Aorta (tissue), 5 donors: ENCODE measurements at regions not wholly inside any gene's neighbourhood (a gene's known extent, or its start where the extent isn't known, plus 50 kb on each side); places are given as distances from the start of the nearest gene placed in this dataset.

Experiments used
- ATAC-seq: fragments of 200-7000 bp; cut with Tn5 transposase; one replicate; pipeline ENCODE4 v1.9.1; 2022; ENCODE audit warnings: moderate library complexity; ENCODE audit not compliant: low FRiP score
- DNase-seq, 2 donors: peaks; one replicate each; pipeline ENCODE4 v3.0.0-alpha.2; 2020
- H3K27ac ChIP-seq, 2 donors: one replicate each; pipeline ENCODE4 v1.5.1; 2013; ENCODE audit warnings: low read length in 2 of 2, mild to moderate bottlenecking in 2 of 2, moderate library complexity in 2 of 2, control low read depth in 1 of 2, inconsistent platforms in 1 of 2, low read depth in 1 of 2
- H3K27me3 ChIP-seq, 2 donors: one replicate each; pipeline ENCODE4 v1.6.1; 2013; ENCODE audit warnings: control low read depth in 1 of 2, low read length in 1 of 2, mild to moderate bottlenecking in 1 of 2, moderate library complexity in 1 of 2; ENCODE audit not compliant: insufficient read depth in 2 of 2, control insufficient read depth in 1 of 2
- H3K36me3 ChIP-seq, 2 donors: one replicate each; pipeline ENCODE4 v1.6.1; 2013; ENCODE audit warnings: control low read depth in 1 of 2, low read length in 1 of 2, mild to moderate bottlenecking in 1 of 2; ENCODE audit not compliant: insufficient read depth in 2 of 2, control insufficient read depth in 1 of 2
- H3K4me1 ChIP-seq, 2 donors: one replicate each; pipeline ENCODE4 v1.6.1; 2013; ENCODE audit warnings: low read length in 2 of 2, control low read depth in 1 of 2, mild to moderate bottlenecking in 1 of 2, moderate library complexity in 1 of 2; ENCODE audit not compliant: insufficient read depth in 2 of 2, control insufficient read depth in 1 of 2
- H3K4me3 ChIP-seq, 2 donors: one replicate each; pipeline ENCODE4 v1.5.1; 2013; ENCODE audit warnings: low read length in 2 of 2, control low read depth in 1 of 2, mild to moderate bottlenecking in 1 of 2
- H3K9me3 ChIP-seq: one replicate; pipeline ENCODE4 v1.6.1; 2013; ENCODE audit warnings: mild to moderate bottlenecking, low read length; ENCODE audit not compliant: control insufficient read depth
- WGBS, 2 donors: extraction: QIAGEN DNeasy Blood & Tissue Kit; methylation state at CpG; one replicate each; pipeline ENCODE4 v1.1.7; 2013; 5-methylcytosine and 5-hydroxymethylcytosine counted together
- intact Hi-C, 2 donors: fragments of 100-400 bp; cut with DNase I; formaldehyde crosslinking; loops; one replicate each; pipeline versions ENCODE4 v1.14.2 to v1.15.0; 2022
- donor health status: healthy with polysubstance abuse.
- donor health status: Bipolar disorder and iron deficiency.
- donor health status: DM: no; HTN: no; CAD: no.
- donor health status: DM: no; HTN: no; CAD: no.
- donor health status: DM: yes; HTN: yes; CAD: no.

GRCh38 chr13:83184150-83184475 lies 698.2 kb downstream of the SLITRK1 start:
- ATAC-seq, result no peak
- WGBS, 2 donors, result 96 to 98% methylated on average over 11 of the region's 11 CpGs
- H3K27me3 ChIP-seq, result no peaks in the 10 kb centered on the region

GRCh38 chr13:83183439-83184149 lies 698.7 kb downstream of the SLITRK1 start:
- Histone ChIP-seq H3K9me3 (no peaks in the 10 kb centered on the region), H3K4me3 (no peak overlapping the region), H3K27ac (no peak overlapping the region), H3K27me3 (no peaks in the 10 kb centered on the region), H3K4me1 (no peaks in the 10 kb centered on the region), H3K36me3 (no peaks in the 10 kb centered on the region)
- DNase-seq, result no peak
- ATAC-seq, result no peak
- intact Hi-C loops, result no loop called here
- WGBS, 2 donors, result 88 to 97% methylated on average over 14 of the region's 14 CpGs

More at GRCh38 chr13:83184150-83184475, 698.2 kb downstream of the SLITRK1 start:
- Histone ChIP-seq H3K9me3 (no peaks in the 10 kb centered on the region), H3K4me1 (no peaks in the 10 kb centered on the region), H3K36me3 (no peaks in the 10 kb centered on the region), H3K4me3 (no peak overlapping the region), H3K27ac (no peak overlapping the region)
- intact Hi-C loops, result no loop called here
- DNase-seq, result no peak

- Histone ChIP-seq H3K4me3 (no peak overlapping the region), H3K27ac (no peak overlapping the region), H3K4me1 (no peaks in the 10 kb centered on the region), H3K27me3 (no peaks in the 10 kb centered on the region), H3K9me3 (no peaks in the 10 kb centered on the region), H3K36me3 (no peaks in the 10 kb centered on the region)
- intact Hi-C loops, result no loop called here
- DNase-seq, result no peak
- WGBS, 2 donors, result 84 to 87% methylated on average over 8 of the region's 8 CpGs
- no peak for ATAC-seq
Measured at GRCh38 chr13:83182845-83183244, 699.4 kb downstream of the SLITRK1 start.

- Histone ChIP-seq H3K4me3 (no peak overlapping the region), H3K27me3 (no peaks in the 10 kb centered on the region), H3K9me3 (no peaks in the 10 kb centered on the region), H3K27ac (no peak overlapping the region), H3K4me1 (no peaks in the 10 kb centered on the region), H3K36me3 (no peaks in the 10 kb centered on the region)
- intact Hi-C loops, result no loop called here
- DNase-seq, result no peak
- 0% methylated on average over 1 of the region's 1 CpG for WGBS, 2 donors
- ATAC-seq, result no peak
Measured at GRCh38 chr13:83178008-83178407, 704.3 kb downstream of the SLITRK1 start.

- Histone ChIP-seq H3K9me3 (no peaks in the 10 kb centered on the region), H3K27me3 (no peaks in the 10 kb centered on the region), H3K27ac (no peak overlapping the region), H3K36me3 (no peaks in the 10 kb centered on the region), H3K4me3 (no peak overlapping the region), H3K4me1 (peaks cover 0 to 3% of the 10 kb centered on the region in 2 donors)
- WGBS, 2 donors, result 26 to 39% methylated on average over 1 of the region's 1 CpG
- intact Hi-C loops, result no loop called here
- ATAC-seq (no peak), DNase-seq (no peak)
Measured at GRCh38 chr13:83168590-83168989, 713.7 kb downstream of the SLITRK1 start.

- Histone ChIP-seq H3K4me1 (peaks cover 0 to 3% of the 10 kb centered on the region in 2 donors), H3K4me3 (no peak overlapping the region), H3K27ac (no peak overlapping the region), H3K27me3 (no peaks in the 10 kb centered on the region), H3K36me3 (no peaks in the 10 kb centered on the region), H3K9me3 (no peaks in the 10 kb centered on the region)
- no peak for DNase-seq
- WGBS, 2 donors, result 84 to 89% methylated on average over 3 of the region's 3 CpGs
- intact Hi-C loops, result no loop called here
- ATAC-seq, result no peak
Measured at GRCh38 chr13:83167203-83167602, 715.1 kb downstream of the SLITRK1 start.

- Histone ChIP-seq H3K36me3 (no peaks in the 10 kb centered on the region), H3K27ac (no peak overlapping the region), H3K27me3 (no peaks in the 10 kb centered on the region), H3K4me3 (no peak overlapping the region), H3K9me3 (no peaks in the 10 kb centered on the region), H3K4me1 (peaks cover 0 to 3% of the 10 kb centered on the region in 2 donors)
- ATAC-seq (no peak), DNase-seq (no peak)
- intact Hi-C loops, result no loop called here
Measured at GRCh38 chr13:83166550-83166949, 715.7 kb downstream of the SLITRK1 start.

GRCh38 chr13:83162493-83162892 lies 719.8 kb downstream of the SLITRK1 start:
- Histone ChIP-seq H3K27ac (no peak overlapping the region), H3K36me3 (no peaks in the 10 kb centered on the region), H3K27me3 (no peaks in the 10 kb centered on the region), H3K4me3 (no peak overlapping the region), H3K9me3 (peaks cover 2% of the 10 kb centered on the region), H3K4me1 (peaks cover 0 to 3% of the 10 kb centered on the region in 2 donors)
- DNase-seq (no peak), ATAC-seq (no peak)
- 50 to 59% methylated on average over 2 of the region's 2 CpGs for WGBS, 2 donors
- intact Hi-C loops, result no loop called here

- WGBS, 2 donors, result 45 to 48% methylated on average over 2 of the region's 2 CpGs
Measured at GRCh38 chr13:83153848-83154247, 728.4 kb downstream of the SLITRK1 start.

More at GRCh38 chr13:83153848-83154247, 728.4 kb downstream of the SLITRK1 start:
- intact Hi-C loops, result no loop called here
- ATAC-seq (no peak), DNase-seq (no peak)
- H3K36me3 ChIP-seq, result no peaks in the 10 kb centered on the region
- no peak overlapping the region for H3K4me3 ChIP-seq
- H3K9me3 ChIP-seq, result no peaks in the 10 kb centered on the region
- H3K27ac ChIP-seq, result no peak overlapping the region
- no peaks in the 10 kb centered on the region for H3K4me1 ChIP-seq
- H3K27me3 ChIP-seq, result no peaks in the 10 kb centered on the region
